Naive thymus-derived CD4-positive, alpha-beta T cell (primary cell): ENCODE measurements at regions not wholly inside any gene's neighbourhood (a gene's known extent, or its start where the extent isn't known, plus 50 kb on each side); places are given as distances from the start of the nearest gene placed in this dataset.

Source experiments
- ATAC-seq: fragments of 150-1000 bp; cut with Tn5 transposase; 2 replicates; pipeline ENCODE4 v1.10.0; 2021; ENCODE audit warnings: mild to moderate bottlenecking, moderate library complexity
- CTCF ChIA-PET: fragments of 350-600 bp; sonication (Branson Sonifier 250); formaldehyde crosslinking; loops from one replicate; lab custom pipeline; 2021; ENCODE audit warnings: antibody characterized with exemption; lab: Charles Lee
- POLR2A ChIA-PET: fragments of 350-600 bp; sonication (Branson Sonifier 250); formaldehyde crosslinking; loops from one replicate; lab custom pipeline; 2021; ENCODE audit warnings: antibody characterized with exemption, inconsistent platforms; lab: Charles Lee
- DNase-seq, 9 donors: peaks; one replicate each; pipeline versions ENCODE4 v3.0.0 to v3.0.0-alpha.2; 2020 to 2022; ENCODE audit warnings: mixed read lengths in 1 of 9
- H3K27ac ChIP-seq: one replicate; pipeline ENCODE4 v1.7.0; 2013; ENCODE audit warnings: mild to moderate bottlenecking, low read depth, low read length, moderate library complexity
- H3K27me3 ChIP-seq, 2 donors: one replicate each; pipeline ENCODE4 v1.7.0; 2013; ENCODE audit warnings: low read length in 2 of 2, mild to moderate bottlenecking in 2 of 2, moderate library complexity in 2 of 2; ENCODE audit not compliant: control insufficient read depth in 2 of 2, insufficient read depth in 2 of 2
- H3K36me3 ChIP-seq, 3 experiments: 1 replicate in 2 of 3; 2 replicates in 1 of 3; pipeline ENCODE4 v1.7.0; 2013; ENCODE audit warnings: low read length in 3 of 3, mild to moderate bottlenecking in 3 of 3, moderate library complexity in 1 of 3; ENCODE audit not compliant: insufficient read depth in 3 of 3, control insufficient read depth in 2 of 3
- H3K4me1 ChIP-seq, 2 donors: one replicate each; pipeline ENCODE4 v1.7.0; 2013; ENCODE audit warnings: low read length in 2 of 2, mild to moderate bottlenecking in 2 of 2, moderate library complexity in 1 of 2; ENCODE audit not compliant: control insufficient read depth in 2 of 2, insufficient read depth in 2 of 2
- H3K4me3 ChIP-seq: 2 replicates; pipeline ENCODE4 v1.7.0; 2013; ENCODE audit warnings: mild to moderate bottlenecking, low read length
- H3K9me3 ChIP-seq, 3 experiments: 1 replicate in 2 of 3; 2 replicates in 1 of 3; pipeline ENCODE4 v1.7.0; 2013; ENCODE audit warnings: low read length in 3 of 3; ENCODE audit not compliant: control insufficient read depth in 2 of 3
- H3K27ac Mint-ChIP-seq, 9 donors: one replicate each; pipeline ENCODE4 v1.8.0; 2020 to 2022; ENCODE audit warnings: mixed read lengths in 9 of 9, mild to moderate bottlenecking in 8 of 9, moderate library complexity in 5 of 9, inconsistent platforms in 2 of 9
- H3K27me3 Mint-ChIP-seq, 5 donors: one replicate each; pipeline ENCODE4 v1.8.0; 2021 to 2022; ENCODE audit warnings: mixed read lengths in 5 of 5, mild to moderate bottlenecking in 1 of 5
- H3K36me3 Mint-ChIP-seq, 5 donors: one replicate each; pipeline ENCODE4 v1.8.0; 2020 to 2022; ENCODE audit warnings: mixed read lengths in 5 of 5, mild to moderate bottlenecking in 3 of 5, inconsistent platforms in 1 of 5
- H3K4me1 Mint-ChIP-seq, 7 donors: one replicate each; pipeline ENCODE4 v1.8.0; 2020 to 2022; ENCODE audit warnings: mixed read lengths in 7 of 7, mild to moderate bottlenecking in 3 of 7, inconsistent platforms in 1 of 7
- H3K4me3 Mint-ChIP-seq, 10 donors: one replicate each; pipeline ENCODE4 v1.8.0; 2020 to 2022; ENCODE audit warnings: mild to moderate bottlenecking in 10 of 10, mixed read lengths in 10 of 10, moderate library complexity in 6 of 10, inconsistent platforms in 2 of 10
- H3K9me3 Mint-ChIP-seq, 11 donors: one replicate each; pipeline ENCODE4 v1.8.0; 2020 to 2022; ENCODE audit warnings: mixed read lengths in 11 of 11, mild to moderate bottlenecking in 4 of 11, inconsistent platforms in 1 of 11, moderate library complexity in 1 of 11
- intact Hi-C, 2 donors: fragments of 100-400 bp; cut with micrococcal nuclease; formaldehyde crosslinking; loops; one replicate each; pipeline ENCODE4 v1.15.1; 2023

GRCh38 chr3:161599697-161600096 lies 103.1 kb downstream of the OTOL1 start:
- Mint-ChIP-seq H3K4me3 (no peak overlapping the region), H3K27ac (no peak overlapping the region), H3K9me3 (peaks cover 0 to 3% (median 0%) of the 10 kb centered on the region in 11 donors), H3K36me3 (no peaks in the 10 kb centered on the region), H3K4me1 (no peaks in the 10 kb centered on the region), H3K27me3 (peaks cover 0 to 4% (median 0%) of the 10 kb centered on the region in 5 donors)
- DNase-seq (no peak), ATAC-seq (no peak)
- Histone ChIP-seq H3K9me3 (no peaks in the 10 kb centered on the region), H3K27me3 (no peaks in the 10 kb centered on the region), H3K4me1 (no peaks in the 10 kb centered on the region), H3K4me3 (no peak overlapping the region), H3K27ac (no peak overlapping the region), H3K36me3 (no peaks in the 10 kb centered on the region)
- ChIA-PET POLR2A (no interaction called here), CTCF (no interaction called here)
- intact Hi-C loops = no loop called here

DNA sequence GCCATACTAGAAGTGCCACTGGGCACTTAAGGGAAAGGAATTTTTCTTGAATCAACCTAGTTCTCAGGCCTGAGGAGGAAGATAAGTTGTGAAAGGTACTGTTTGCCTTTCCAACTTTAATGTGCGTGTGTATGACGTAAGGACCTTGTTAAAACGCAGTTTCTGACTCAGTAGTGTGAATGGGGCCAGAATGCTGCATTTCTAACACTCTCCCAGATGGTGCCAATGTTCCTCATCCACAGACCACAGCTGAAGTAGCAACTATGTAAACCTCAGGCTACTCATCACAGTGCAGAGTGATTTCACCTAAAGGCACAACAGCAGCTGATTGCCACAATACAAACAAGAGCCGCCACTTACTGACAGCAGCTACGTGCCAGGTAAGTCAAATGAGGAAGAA lies 103.6 kb downstream of the OTOL1 start:
- H3K4me1 ChIP-seq = no peaks in the 10 kb centered on the region
- Mint-ChIP-seq H3K36me3 (no peaks in the 10 kb centered on the region), H3K9me3 (peaks cover 0 to 3% (median 0%) of the 10 kb centered on the region in 11 donors), H3K27ac (no peak overlapping the region), H3K4me3 (no peak overlapping the region), H3K4me1 (no peaks in the 10 kb centered on the region), H3K27me3 (peaks cover 0 to 4% (median 0%) of the 10 kb centered on the region in 5 donors)
- intact Hi-C loops = no loop called here
- H3K9me3 ChIP-seq = no peaks in the 10 kb centered on the region
- CTCF ChIA-PET = no interaction called here
- ATAC-seq = no peak
- DNase-seq = no peak
- POLR2A ChIA-PET = no interaction called here
- no peaks in the 10 kb centered on the region for H3K27me3 ChIP-seq
- no peaks in the 10 kb centered on the region for H3K36me3 ChIP-seq
- no peak overlapping the region for H3K27ac ChIP-seq
- no peak overlapping the region for H3K4me3 ChIP-seq

GRCh38 chr3:161602475-161602874 lies 105.9 kb downstream of the OTOL1 start:
- Mint-ChIP-seq H3K4me3 (no peak overlapping the region), H3K9me3 (peaks cover 0 to 3% (median 0%) of the 10 kb centered on the region in 11 donors), H3K27me3 (peaks cover 0 to 4% (median 0%) of the 10 kb centered on the region in 5 donors), H3K27ac (no peak overlapping the region), H3K36me3 (no peaks in the 10 kb centered on the region), H3K4me1 (no peaks in the 10 kb centered on the region)
- no peak overlapping the region for H3K27ac ChIP-seq
- no peak overlapping the region for H3K4me3 ChIP-seq
- DNase-seq = no peak
- POLR2A ChIA-PET = no interaction called here
- H3K9me3 ChIP-seq = no peaks in the 10 kb centered on the region
- intact Hi-C loops = no loop called here
- H3K36me3 ChIP-seq = no peaks in the 10 kb centered on the region
- CTCF ChIA-PET = no interaction called here
- H3K27me3 ChIP-seq = no peaks in the 10 kb centered on the region
- no peak for ATAC-seq
- no peaks in the 10 kb centered on the region for H3K4me1 ChIP-seq

DNA sequence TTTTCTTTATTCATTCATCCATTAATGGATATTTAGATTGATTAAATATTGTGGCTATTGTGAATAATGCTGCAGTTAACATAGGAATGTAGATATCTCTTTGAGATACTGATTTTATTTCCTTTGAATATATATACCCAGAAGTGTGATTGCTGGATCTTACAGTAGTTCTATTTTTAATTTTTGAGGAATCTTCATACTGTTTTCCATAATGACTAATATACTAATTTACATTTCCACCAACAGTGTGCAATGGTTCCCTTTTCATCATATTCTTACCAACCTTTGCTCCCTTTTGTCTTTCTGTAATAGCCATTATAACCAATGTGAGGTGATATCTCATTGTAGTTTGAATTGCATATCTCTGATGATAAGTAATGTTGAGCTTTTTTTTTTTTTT lies 106.3 kb downstream of the OTOL1 start:
- Histone ChIP-seq H3K4me3 (no peak overlapping the region), H3K27me3 (no peaks in the 10 kb centered on the region), H3K4me1 (no peaks in the 10 kb centered on the region), H3K36me3 (no peaks in the 10 kb centered on the region), H3K27ac (no peak overlapping the region), H3K9me3 (no peaks in the 10 kb centered on the region)
- DNase-seq = no peak
- POLR2A ChIA-PET = no interaction called here
- Mint-ChIP-seq H3K36me3 (no peaks in the 10 kb centered on the region), H3K27me3 (peaks cover 0 to 4% (median 0%) of the 10 kb centered on the region in 5 donors), H3K27ac (no peak overlapping the region), H3K9me3 (peaks cover 0 to 3% (median 0%) of the 10 kb centered on the region in 11 donors), H3K4me3 (no peak overlapping the region), H3K4me1 (no peaks in the 10 kb centered on the region)
- intact Hi-C loops = no loop called here
- no peak for ATAC-seq
- CTCF ChIA-PET = no interaction called here

- no peak for DNase-seq
- no peaks in the 10 kb centered on the region for H3K36me3 ChIP-seq
- Mint-ChIP-seq H3K36me3 (peaks cover 0 to 4% (median 0%) of the 10 kb centered on the region in 5 donors), H3K27ac (no peak overlapping the region), H3K9me3 (peaks cover 0 to 8% (median 6%) of the 10 kb centered on the region in 11 donors), H3K4me3 (no peak overlapping the region), H3K27me3 (no peaks in the 10 kb centered on the region), H3K4me1 (no peaks in the 10 kb centered on the region)
- H3K4me3 ChIP-seq = no peak overlapping the region
- ATAC-seq = no peak
- no peak overlapping the region for H3K27ac ChIP-seq
- no peaks in the 10 kb centered on the region for H3K4me1 ChIP-seq
- H3K9me3 ChIP-seq = no peaks in the 10 kb centered on the region
- intact Hi-C loops = no loop called here
- ChIA-PET CTCF (no interaction called here), POLR2A (no interaction called here)
- H3K27me3 ChIP-seq = no peaks in the 10 kb centered on the region
Measured at GRCh38 chr3:161607056-161607455, 110.4 kb downstream of the OTOL1 start.

DNA sequence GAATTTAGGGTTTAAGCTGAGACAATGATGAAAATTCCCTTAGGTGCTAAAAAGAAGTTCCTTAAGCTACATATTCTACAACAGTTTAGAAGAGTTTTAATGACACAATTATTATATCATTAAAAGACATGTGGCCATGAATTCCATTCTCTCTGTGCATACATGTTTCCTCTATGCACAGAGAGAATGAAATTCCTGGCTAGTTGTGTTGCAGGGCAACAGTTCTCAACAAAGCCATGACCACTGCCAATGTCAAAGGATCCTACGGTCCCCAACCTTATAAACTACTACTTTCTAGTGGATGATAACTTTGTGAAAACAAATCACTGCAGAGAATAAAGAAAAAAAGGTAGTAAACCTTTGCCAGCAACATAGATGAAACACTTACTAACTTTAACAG lies 122.7 kb downstream of the OTOL1 start:
- Histone ChIP-seq H3K36me3 (no peaks in the 10 kb centered on the region), H3K27me3 (no peaks in the 10 kb centered on the region), H3K4me3 (no peak overlapping the region), H3K9me3 (no peaks in the 10 kb centered on the region), H3K27ac (no peak overlapping the region), H3K4me1 (no peaks in the 10 kb centered on the region)
- no peak overlapping the region for H3K4me3 Mint-ChIP-seq
- DNase-seq (no peak), ATAC-seq (no peak)
- intact Hi-C loops = no loop called here
- H3K36me3 Mint-ChIP-seq = no peaks in the 10 kb centered on the region
- POLR2A ChIA-PET = no interaction called here
- CTCF ChIA-PET = no interaction called here
- H3K27ac Mint-ChIP-seq = no peak overlapping the region
- no peaks in the 10 kb centered on the region for H3K27me3 Mint-ChIP-seq
- peaks cover 0 to 15% (median 6%) of the 10 kb centered on the region in 11 donors for H3K9me3 Mint-ChIP-seq
- no peaks in the 10 kb centered on the region for H3K4me1 Mint-ChIP-seq

DNA sequence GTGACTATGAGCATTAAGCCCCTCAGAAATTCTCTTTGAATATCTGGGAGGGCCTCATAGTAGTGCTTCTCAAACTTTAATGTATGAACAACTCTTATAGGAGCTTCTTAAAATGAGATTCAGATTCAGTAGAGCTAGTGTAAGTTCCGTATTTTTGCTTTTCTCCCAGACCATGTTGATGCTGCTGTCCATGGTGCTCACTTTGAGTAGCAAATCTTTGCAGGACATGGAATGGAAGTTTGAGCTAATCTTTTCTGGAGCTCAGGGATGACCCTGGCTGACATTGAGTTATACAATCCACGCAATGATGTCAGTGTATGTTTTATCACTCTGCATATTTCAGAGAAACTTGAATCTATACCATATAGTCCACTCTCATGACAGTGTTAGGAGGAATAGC lies 134.2 kb downstream of the OTOL1 start:
- peaks cover 0 to 25% (median 2%) of the 10 kb centered on the region in 11 donors for H3K9me3 Mint-ChIP-seq
- no peaks in the 10 kb centered on the region for H3K36me3 ChIP-seq
- H3K27ac ChIP-seq = no peak overlapping the region
- H3K27me3 ChIP-seq = no peaks in the 10 kb centered on the region
- H3K27ac Mint-ChIP-seq = no peak overlapping the region
- H3K4me1 ChIP-seq = no peaks in the 10 kb centered on the region
- H3K4me1 Mint-ChIP-seq = no peaks in the 10 kb centered on the region
- ChIA-PET CTCF (no interaction called here), POLR2A (no interaction called here)
- no peak for DNase-seq
- no peaks in the 10 kb centered on the region for H3K9me3 ChIP-seq
- intact Hi-C loops = no loop called here
- no peak overlapping the region for H3K4me3 ChIP-seq
- no peak overlapping the region for H3K4me3 Mint-ChIP-seq
- H3K36me3 Mint-ChIP-seq = no peaks in the 10 kb centered on the region
- no peaks in the 10 kb centered on the region for H3K27me3 Mint-ChIP-seq
- ATAC-seq = no peak
